GM18867 (cell line): ENCODE measurements at regions not wholly inside any gene's neighbourhood (a gene's known extent, or its start where the extent isn't known, plus 50 kb on each side); places are given as distances from the start of the nearest gene placed in this dataset.
"Not testable (repeated sequence)": the region's sequence is repeated elsewhere in the genome, so short reads cannot be mapped to it uniquely, and the experiment has no call there.

ENCODE experiments used
- ATAC-seq: cut with Tn5 transposase; IDR thresholded peaks from one replicate; pipeline ENCODE4 v1.9.1; 2021; ENCODE audit warnings: mild to moderate bottlenecking, moderate library complexity; ENCODE audit not compliant: unreplicated experiment

GRCh38 chr7:110521357-110521911, 569.5 kb upstream of the LRRN3 start:
- ATAC-seq = no peak

GRCh38 chr7:110522061-110522760, 568.7 kb upstream of the LRRN3 start:
- no peak for ATAC-seq

DNA sequence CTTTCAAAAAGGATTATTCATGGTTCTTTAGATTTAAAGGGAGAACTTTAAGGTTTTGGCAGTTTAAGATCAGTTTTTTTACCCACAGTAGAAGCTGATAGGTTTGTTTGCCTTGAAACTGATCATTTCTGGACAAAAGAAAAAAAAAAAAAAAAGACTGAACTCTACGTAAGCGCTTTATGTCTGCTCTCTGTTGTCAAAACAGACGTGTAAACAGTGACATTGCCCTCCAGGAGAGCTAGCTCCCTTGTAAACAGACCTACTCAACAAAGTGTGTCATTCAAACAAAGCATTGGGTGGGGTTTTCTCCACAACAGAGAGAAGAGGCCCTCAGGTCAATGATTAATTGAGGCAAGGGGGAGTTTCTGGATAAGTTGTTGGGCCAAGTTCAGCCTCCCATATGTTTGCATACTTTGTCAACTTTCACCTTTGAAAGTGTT, 568.1 kb upstream of the LRRN3 start:
- no peak for ATAC-seq

DNA sequence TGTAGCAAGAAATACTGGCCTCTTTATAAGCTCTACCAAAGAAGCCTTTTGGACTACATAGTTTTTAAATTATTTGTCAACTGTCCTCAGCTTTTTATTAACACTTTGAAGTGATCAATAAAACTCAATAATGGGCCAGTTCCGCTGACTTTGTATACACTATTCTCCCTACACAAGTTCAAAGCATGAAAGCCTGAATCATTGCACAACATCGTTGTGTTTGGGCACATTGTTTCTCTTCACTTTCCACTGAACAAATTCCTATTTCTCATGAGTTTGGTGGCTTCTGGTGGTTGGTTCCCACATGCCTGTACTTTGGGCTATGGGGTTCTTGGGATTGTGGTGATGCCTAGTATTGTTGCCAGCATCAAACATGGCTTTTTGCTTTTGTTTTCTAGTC, 561.8 kb upstream of the LRRN3 start:
- ATAC-seq = no peak

- no peak for ATAC-seq
These were observed 559.7 kb upstream of the LRRN3 start for GRCh38 chr7:110531186-110531585.

DNA sequence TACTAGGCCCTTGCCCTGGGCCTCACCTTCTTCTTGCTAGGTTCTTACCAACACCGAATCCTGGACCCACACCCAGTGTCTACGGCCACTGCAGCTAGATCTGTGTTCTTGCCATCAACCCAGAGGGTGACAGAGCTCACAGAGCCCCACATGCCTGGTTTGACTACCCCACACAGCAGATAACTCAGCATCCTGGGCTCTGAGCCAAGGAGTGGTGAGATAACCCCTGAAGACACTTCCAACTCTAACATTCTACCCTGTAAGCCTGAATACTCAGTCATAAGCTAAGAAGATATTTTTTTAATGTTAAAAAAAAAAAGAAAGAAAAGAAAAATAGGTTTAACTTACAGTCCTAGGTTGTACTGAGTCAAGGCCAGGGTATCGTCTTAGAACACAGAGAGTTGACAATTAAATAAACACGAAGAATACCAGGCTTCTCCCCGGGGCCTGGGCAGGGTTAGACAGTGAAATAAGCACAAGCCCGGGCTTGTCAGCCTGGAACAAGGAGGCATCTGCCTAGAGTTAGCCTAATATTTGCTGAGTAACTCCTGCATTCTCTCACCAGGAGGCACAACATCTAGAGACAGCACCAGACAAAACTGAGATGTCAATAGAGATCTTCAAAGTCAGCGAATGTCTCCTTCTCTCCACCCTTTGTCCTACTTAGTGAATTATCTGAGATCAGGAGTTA, 556.5 kb upstream of the LRRN3 start:
- ATAC-seq = no peak

- ATAC-seq = no peak
These were observed 551.7 kb upstream of the LRRN3 start for GRCh38 chr7:110539216-110539615.

GRCh38 chr7:110541962-110542361, 549.0 kb upstream of the LRRN3 start:
- no peak for ATAC-seq

DNA sequence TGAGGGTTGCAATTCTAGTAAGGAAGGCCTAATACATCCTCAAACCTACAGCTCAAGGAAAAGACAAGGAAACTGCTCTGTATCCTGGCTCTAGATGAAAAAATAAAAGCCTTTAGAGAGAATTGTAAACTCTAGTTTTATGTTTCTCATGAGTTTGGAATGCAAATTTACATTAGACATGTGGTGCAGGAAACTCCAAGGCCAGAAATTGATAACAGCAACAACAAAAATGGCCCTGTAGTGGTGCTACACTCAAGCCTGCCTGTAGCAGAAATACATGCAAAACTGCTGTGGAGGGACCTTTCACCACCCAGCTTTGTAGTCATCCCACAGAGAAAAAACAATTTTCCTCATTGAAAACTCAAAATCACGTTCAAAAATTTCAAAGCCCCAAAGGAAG, 546.7 kb upstream of the LRRN3 start:
- no peak for ATAC-seq

- no peak for ATAC-seq
These were observed 542.6 kb upstream of the LRRN3 start for GRCh38 chr7:110548372-110548771.

DNA sequence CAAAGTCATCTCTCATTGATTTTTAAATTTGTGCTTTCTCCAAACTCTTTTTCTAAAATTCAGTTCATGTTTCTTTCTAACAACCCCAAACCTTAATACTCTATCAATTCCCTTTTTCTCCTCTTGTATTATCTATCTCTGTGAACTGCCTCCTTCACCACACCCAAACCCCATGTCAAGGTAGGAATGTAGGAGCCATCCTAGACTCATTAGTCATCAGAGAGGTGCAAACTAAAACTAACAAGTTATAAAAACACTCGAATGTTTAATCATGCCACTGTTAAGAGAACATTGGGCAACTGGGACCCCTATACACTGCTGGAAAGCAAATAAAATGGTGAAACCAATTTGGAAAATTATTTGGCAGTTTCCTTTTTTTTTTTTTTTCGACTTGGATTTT, 533.8 kb upstream of the LRRN3 start:
- no peak for ATAC-seq

- not testable (repeated sequence) for ATAC-seq
These were observed 527.6 kb upstream of the LRRN3 start for GRCh38 chr7:110563286-110563685.

GRCh38 chr7:110564246-110564645, 526.7 kb upstream of the LRRN3 start:
- ATAC-seq = no peak

GRCh38 chr7:110568388-110568787, 522.5 kb upstream of the LRRN3 start:
- ATAC-seq = no peak

- ATAC-seq = peak; percentile 46
These were observed 522.0 kb upstream of the LRRN3 start for GRCh38 chr7:110568932-110569331.

- no peak for ATAC-seq
These were observed 521.3 kb upstream of the LRRN3 start for GRCh38 chr7:110569486-110570205.

DNA sequence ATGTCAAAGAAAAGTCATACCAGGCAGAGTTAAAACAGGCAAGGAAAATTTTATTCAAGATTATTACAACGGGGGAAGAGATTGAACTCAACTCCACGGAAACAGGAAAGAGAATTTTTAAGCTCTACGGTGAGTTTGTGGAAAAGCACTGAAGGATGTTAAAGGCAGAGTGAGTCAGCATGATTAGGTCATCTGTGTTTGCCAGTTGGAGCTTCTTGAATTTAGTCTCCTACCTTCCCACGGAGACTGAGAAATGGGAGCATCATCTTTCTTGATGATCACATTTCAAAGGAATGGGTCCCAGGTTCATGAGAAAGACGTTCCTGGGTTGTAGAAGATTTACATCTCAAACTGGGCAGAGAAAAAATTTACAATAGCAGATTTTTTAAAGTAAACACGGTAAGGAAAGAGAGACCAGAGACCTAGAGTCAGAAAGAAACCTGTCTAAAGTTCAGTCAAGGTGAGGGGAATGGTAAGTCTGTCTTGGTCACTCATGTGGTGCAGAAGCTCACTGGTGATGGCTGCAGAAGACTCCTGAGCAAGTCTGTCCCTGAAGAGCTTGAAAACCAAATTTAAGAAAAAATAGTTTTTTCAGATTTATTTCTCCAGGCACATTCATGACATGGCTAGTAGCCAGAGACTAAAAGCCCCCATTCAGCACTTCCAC, 516.9 kb upstream of the LRRN3 start:
- ATAC-seq = no peak

GRCh38 chr7:110587294-110587693, 503.6 kb upstream of the LRRN3 start:
- ATAC-seq = no peak

GRCh38 chr7:110590415-110590814, 500.5 kb upstream of the LRRN3 start:
- peak; percentile 52 for ATAC-seq

GRCh38 chr7:110591341-110591740, 499.6 kb upstream of the LRRN3 start:
- no peak for ATAC-seq

GRCh38 chr7:110592557-110592956, 498.4 kb upstream of the LRRN3 start:
- no peak for ATAC-seq
